ENCODE measurements at regions not wholly inside any gene's neighbourhood (a gene's known extent, or its start where the extent isn't known, plus 50 kb on each side); places are given as distances from the start of the nearest gene placed in this dataset.

- no peak for TF ChIP-seq EZH2 (IDR thresholded peaks at IDR 0.05; ENCODE audit: borderline replicate concordance, low read depth, low read length, severe bottlenecking)
- no peak for TF ChIP-seq CTCF (IDR thresholded peaks at IDR 0.05; ENCODE audit: borderline replicate concordance, extremely low read depth, low read length, poor library complexity, severe bottlenecking)
Measured at GRCh38 chr3:973340-973739, 119.5 kb upstream of the CNTN6 start.
